KBM-7 (cell line): ENCODE measurements at regions not wholly inside any gene's neighbourhood (a gene's known extent, or its start where the extent isn't known, plus 50 kb on each side); places are given as distances from the start of the nearest gene placed in this dataset.
"Not testable (repeated sequence)": the region's sequence is repeated elsewhere in the genome, so short reads cannot be mapped to it uniquely, and the experiment has no call there.

Experiments
- DNase-seq: peaks from one replicate; pipeline ENCODE4 v3.0.0-alpha.2; 2015
- in situ Hi-C: fragments of 300-500 bp; cut with MboI; formaldehyde crosslinking; loops from 2 replicates; pipeline ENCODE4 v1.14.3; 2020; ENCODE audit warnings: low sequenced_read_pairs, low pct_unique_long_range_greater_than_20kb, mixed read lengths

DNA sequence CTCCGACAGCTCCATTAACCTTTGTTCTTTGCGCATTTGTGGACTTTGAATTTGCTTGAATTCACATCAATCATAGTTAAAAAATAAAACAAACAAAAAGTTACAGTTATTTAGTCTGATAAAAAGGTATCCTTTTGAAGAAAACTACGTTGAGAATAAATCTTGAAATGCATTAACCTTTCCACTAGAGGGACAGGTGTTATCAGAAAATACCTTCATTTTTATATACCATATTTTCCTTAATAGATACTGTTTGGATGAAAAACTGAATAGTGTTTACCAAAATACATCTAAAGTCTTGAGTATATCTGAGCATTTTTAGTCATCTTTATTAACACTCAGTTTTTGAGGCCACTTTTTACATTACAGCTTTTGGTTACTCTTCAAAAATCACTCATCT is 371.9 kb downstream of the ZWINT start:
- in situ Hi-C loops = no loop called here
- no peak for DNase-seq

GRCh38 chr10:55979203-55979602 is 381.9 kb downstream of the ZWINT start:
- in situ Hi-C loops = no loop called here
- no peak for DNase-seq

DNA sequence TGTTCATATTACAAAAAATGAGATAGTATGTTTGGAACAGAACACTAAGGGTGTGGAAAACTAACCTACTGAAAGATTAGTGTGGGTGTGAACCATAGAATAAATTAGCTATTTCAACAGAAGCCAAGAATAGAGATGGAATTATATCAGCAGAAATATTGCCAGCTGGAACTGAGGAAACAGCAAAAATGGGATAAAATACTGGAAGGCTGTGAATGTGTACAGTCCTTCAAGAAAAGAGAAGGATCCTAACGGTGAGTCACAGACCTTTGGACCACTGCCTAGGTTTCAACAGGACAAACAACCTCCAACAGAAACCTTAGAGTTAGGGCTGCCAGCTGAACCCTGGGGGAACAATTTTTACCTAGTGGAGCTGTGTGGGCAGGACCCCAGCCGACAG is 395.0 kb downstream of the ZWINT start:
- no peak for DNase-seq
- in situ Hi-C loops = no loop called here

DNA sequence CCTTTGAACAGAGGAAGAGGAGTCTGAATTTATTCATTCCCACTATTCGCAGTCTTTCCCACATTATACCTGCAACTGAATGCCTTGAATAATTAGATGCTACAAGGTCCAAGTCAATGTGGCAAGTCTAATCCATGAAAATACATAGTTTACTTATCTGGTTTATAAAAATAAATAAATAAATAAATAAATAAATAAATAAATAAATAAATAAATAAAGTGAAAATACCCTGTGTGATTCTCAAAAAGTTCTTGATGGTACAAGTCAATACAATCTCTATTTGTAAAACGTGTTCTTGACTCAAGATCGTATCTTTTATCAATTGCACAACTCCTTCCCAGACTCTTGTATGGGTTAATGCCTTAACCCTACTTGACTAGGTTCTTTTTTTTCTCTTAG is 417.7 kb downstream of the ZWINT start:
- no peak for DNase-seq
- in situ Hi-C loops = no loop called here

- in situ Hi-C loops = no loop called here
- no peak for DNase-seq
Observed at GRCh38 chr10:55929291-55929690, 431.8 kb downstream of the ZWINT start.

- in situ Hi-C loops = not testable (repeated sequence)
Observed at GRCh38 chr10:55899472-55900147, 461.4 kb downstream of the ZWINT start.

DNA sequence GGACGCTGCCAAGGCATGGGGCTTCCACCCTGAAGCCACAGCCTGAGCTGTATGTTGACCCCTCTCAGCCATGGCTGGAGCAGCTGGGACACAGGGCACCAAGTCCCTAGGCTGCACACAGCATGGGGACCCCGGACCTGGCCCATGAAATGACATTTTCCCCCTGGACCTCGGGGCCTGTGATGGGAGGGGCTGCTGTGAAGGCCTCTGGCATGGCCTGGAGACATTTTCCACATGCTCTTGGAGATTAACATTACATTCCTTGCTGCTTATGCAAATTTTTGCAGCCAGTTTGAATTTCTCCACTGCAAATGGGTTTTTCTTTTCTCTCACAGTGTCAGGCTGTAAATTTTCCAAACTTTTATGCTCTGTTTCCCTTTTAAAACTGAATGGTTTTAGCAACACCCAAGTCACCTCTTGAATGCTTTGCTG is 463.6 kb downstream of the ZWINT start:
- DNase-seq = no peak
- in situ Hi-C loops = no loop called here

More at GRCh38 chr10:55899472-55900147, 461.4 kb downstream of the ZWINT start:
- DNase-seq = not testable (repeated sequence)

DNA sequence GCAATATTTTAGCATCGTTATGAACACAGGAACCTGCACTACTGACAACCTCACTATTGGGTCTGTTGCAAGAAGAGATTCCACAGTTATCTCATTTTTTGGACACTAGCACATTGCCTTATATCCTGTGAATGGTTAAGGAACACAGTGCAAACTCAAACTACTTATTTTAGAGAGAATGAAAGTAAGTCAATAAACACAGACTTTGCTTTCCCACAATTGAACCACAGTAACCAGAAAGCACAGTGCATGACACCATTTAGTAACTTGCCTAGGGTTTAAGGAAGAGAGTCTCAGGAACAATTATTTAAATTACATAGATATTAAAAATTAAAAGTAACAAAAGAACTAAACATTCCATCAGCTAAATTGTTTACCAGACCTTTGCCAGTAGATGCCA is 468.8 kb downstream of the ZWINT start:
- in situ Hi-C loops = no loop called here
- no peak for DNase-seq

- no peak for DNase-seq
- in situ Hi-C loops = no loop called here
Observed at GRCh38 chr10:55881588-55881987, 479.5 kb downstream of the ZWINT start.

DNA sequence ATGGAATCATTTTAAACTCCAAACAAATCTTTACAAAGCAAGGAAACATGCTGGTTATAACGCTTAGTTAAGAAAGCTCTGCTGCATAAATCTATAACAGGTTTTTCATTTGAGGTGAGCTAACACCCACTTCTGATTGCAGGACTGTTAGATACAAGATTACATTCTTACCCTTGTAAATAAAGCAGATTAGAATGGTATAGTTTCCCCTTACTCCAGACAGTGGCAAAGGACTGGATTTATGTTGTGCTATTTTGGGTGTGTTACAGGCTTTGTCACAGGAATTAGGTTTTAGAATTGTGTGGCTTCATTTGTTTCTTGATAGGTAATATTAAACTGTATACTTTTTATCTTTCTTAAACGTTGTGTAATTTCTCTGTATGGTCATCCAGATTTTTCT is 487.6 kb downstream of the ZWINT start:
- DNase-seq = no peak
- in situ Hi-C loops = no loop called here

DNA sequence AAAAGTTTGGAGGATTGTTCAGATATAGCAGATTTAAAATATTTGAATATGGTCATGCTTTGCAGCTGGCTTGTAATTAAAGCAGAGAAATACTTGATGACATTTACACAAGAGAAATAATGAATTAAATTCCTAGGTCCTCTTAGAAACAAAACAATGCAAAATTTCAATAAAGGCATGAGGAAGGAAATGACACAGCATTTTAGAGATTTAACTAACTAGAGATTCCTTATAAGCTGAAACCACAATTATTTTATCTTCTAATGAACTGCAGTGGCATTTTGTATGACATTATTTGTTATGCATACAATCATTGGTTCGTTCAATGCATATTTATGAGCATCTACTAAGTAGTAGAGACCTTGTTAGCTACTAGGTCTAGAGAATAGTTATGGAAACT is 490.9 kb downstream of the ZWINT start:
- DNase-seq = no peak
- in situ Hi-C loops = no loop called here

DNA sequence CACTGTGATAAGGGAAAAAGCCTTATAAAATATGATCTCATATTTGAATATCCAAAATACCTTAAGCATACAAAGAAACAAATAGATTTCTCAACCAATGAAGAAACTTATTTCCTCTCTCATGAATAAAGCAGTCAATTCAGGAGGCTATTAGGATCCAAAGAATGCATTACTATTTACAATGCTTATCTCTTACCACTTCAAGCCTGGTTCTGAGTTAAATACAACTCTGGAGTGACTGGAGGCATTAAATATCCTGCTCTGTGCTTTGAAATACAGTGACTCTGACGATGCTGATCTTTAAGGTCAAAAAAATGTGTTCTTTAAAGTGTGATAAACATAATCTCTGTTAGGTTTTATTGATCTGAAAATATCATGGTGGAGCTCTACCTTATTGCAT is 493.2 kb downstream of the ZWINT start:
- in situ Hi-C loops = no loop called here
- no peak for DNase-seq

GRCh38 chr10:55858730-55859129 is 502.3 kb downstream of the ZWINT start:
- in situ Hi-C loops = no loop called here
- no peak for DNase-seq

- in situ Hi-C loops = no loop called here
- no peak for DNase-seq
Observed at GRCh38 chr10:55852900-55853299, 508.2 kb downstream of the ZWINT start.

DNA sequence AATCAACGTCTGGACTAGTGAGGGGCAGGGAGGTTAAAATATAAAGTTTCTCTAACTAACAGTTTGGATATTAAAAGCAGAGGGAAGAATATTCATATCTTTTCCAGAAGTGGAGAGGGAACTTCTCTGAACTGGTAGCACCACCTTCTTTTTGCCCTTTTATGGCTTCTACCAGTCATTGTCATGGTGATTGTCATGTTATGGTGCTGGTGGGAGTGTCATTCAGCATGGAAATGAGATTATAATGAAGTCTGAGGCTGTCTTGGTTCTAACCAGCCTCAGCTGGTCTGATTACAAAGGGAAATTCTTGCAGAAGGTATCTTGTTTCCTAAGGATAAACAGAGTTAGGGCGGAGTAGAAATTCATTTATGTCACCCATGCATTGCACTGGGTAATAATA is 523.8 kb downstream of the ZWINT start:
- no peak for DNase-seq
- in situ Hi-C loops = no loop called here

- in situ Hi-C loops = no loop called here
- DNase-seq = no peak
Observed at GRCh38 chr10:55822096-55822495, 539.0 kb downstream of the ZWINT start.

DNA sequence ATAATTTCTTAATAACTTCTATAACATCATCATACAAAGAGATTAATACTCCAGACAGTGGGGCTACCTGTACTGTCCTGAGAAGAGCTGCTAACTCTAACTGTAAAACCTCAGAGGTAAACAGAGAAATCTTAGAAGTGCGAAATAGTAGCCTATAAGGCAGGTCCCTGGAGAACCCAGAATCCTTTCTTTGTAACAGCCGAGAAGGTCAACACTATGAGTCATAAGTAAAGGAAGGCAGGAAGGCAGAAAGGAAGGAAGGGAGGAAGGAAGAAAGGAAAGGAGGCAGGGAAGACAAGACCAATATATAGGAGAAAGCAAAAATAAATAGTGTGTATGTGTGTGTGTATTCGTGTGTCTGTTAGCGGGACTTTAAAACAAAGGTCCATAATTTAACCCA is 540.6 kb downstream of the ZWINT start:
- DNase-seq = no peak
- in situ Hi-C loops = no loop called here

- DNase-seq = no peak
- in situ Hi-C loops = no loop called here
Observed at GRCh38 chr10:55820071-55820470, 541.0 kb downstream of the ZWINT start.

DNA sequence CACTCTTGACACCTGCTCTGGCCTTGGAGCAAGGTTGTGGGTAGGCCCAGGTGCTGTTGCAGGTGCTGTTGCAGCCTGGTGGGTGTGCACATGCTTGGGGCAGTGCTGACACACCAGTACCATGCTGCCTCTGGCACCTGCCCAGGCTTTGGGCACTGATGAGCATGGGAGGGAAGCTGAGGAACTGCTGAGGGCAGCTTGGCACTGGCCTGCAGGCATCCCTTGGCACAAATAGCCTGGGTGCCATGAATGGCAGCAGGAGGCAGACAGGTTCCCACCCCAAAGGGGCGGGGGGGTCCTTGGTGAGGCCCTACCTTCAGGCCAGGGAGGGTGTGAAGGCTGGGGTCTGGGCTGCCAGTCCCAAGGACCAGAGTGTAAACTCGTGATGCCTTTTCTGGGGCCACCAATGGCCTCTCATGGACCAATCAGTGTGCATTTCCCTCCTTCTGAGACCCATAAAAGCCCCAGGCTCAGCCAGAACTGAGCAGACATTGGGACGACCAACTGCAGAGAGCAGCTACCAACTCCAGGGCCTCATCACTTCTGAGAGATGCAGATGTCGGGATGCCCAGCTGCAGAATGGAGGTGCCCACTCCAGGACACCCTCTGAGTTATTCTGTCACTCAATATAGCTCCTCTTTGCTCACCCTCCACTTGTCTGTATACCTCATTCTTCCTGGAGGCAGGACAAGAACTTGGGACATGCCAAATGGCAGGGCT is 547.4 kb downstream of the ZWINT start:
- no peak for DNase-seq
- in situ Hi-C loops = no loop called here

DNA sequence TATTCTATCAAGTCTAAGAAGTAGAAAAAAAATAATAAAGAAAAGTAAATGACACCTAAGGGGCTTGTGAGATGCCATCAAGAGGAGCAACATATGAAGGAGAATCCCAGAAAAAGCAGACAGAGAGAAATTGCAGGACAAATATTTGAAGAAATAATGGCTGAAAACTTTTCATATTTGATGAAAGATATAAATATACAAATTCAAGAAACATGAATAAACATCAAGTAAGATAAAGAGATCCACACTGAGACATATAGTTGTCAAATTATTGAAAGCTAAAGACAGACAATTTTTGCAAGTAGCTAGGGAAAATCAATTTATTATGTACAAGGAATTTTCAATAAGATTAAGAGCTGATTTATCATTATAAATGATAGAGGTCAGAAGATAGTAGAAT is 558.0 kb downstream of the ZWINT start:
- in situ Hi-C loops = no loop called here
- DNase-seq = no peak

GRCh38 chr10:55801353-55801661 is 559.8 kb downstream of the ZWINT start:
- no peak for DNase-seq
- in situ Hi-C loops = no loop called here
